H9 (cell line): ENCODE measurements at regions not wholly inside any gene's neighbourhood (a gene's known extent, or its start where the extent isn't known, plus 50 kb on each side); places are given as distances from the start of the nearest gene placed in this dataset.

Experiments
- DNase-seq: peaks from one replicate; pipeline ENCODE4 v3.0.0-alpha.2; 2017
- H2AFZ ChIP-seq: one replicate; pipeline ENCODE4 v1.6.1; 2013; ENCODE audit warnings: mild to moderate bottlenecking, low read length, control low read depth, moderate library complexity
- H2AK5ac ChIP-seq: 2 replicates; pipeline ENCODE4 v1.6.1; 2013; ENCODE audit warnings: low read length, control low read depth, mixed read lengths; ENCODE audit not compliant: insufficient read length
- H2BK120ac ChIP-seq: one replicate; pipeline ENCODE4 v1.6.1; 2013; ENCODE audit warnings: low read depth, mild to moderate bottlenecking, low read length, control low read depth, inconsistent platforms; ENCODE audit not compliant: poor library complexity, severe bottlenecking
- H2BK12ac ChIP-seq: 2 replicates; pipeline ENCODE4 v1.6.1; 2013; ENCODE audit warnings: low read length, control low read depth, mixed read lengths, low read depth; ENCODE audit not compliant: insufficient read length
- H2BK15ac ChIP-seq: 2 replicates; pipeline ENCODE4 v1.6.1; 2013; ENCODE audit warnings: low read depth, low read length, control low read depth
- H2BK20ac ChIP-seq: one replicate; pipeline ENCODE4 v1.6.1; 2013; ENCODE audit warnings: low read depth, mild to moderate bottlenecking, low read length, control low read depth, inconsistent platforms; ENCODE audit not compliant: poor library complexity, severe bottlenecking
- H2BK5ac ChIP-seq: 2 replicates; pipeline ENCODE4 v1.6.1; 2013; ENCODE audit warnings: low read length, control low read depth, mixed read lengths; ENCODE audit not compliant: insufficient read length
- H3K14ac ChIP-seq: 2 replicates; pipeline ENCODE4 v1.6.1; 2013; ENCODE audit warnings: low read length, control low read depth; ENCODE audit not compliant: insufficient read depth
- H3K18ac ChIP-seq: 2 replicates; pipeline ENCODE4 v1.6.1; 2013; ENCODE audit warnings: low read depth, mild to moderate bottlenecking, mixed read lengths, low read length, control low read depth; ENCODE audit not compliant: insufficient read length
- H3K23ac ChIP-seq: 2 replicates; pipeline ENCODE4 v1.6.1; 2013; ENCODE audit warnings: low read length, control low read depth, mixed read lengths, low read depth; ENCODE audit not compliant: insufficient read length
- H3K23me2 ChIP-seq: 2 replicates; pipeline ENCODE4 v1.6.1; 2013; ENCODE audit warnings: low read depth, mild to moderate bottlenecking, mixed read lengths, low read length, control low read depth; ENCODE audit not compliant: insufficient read length, poor library complexity, severe bottlenecking
- H3K27ac ChIP-seq: 2 replicates; pipeline ENCODE4 v1.5.1; 2013; ENCODE audit warnings: low read length, control low read depth, mixed read lengths, low read depth; ENCODE audit not compliant: insufficient read length
- H3K27me3 ChIP-seq: 2 replicates; pipeline ENCODE4 v1.6.1; 2013; ENCODE audit warnings: low read length, control low read depth, inconsistent platforms; ENCODE audit not compliant: insufficient read depth
- H3K4ac ChIP-seq: 2 replicates; pipeline ENCODE4 v1.6.1; 2013; ENCODE audit warnings: low read depth, mild to moderate bottlenecking, control low read depth, inconsistent platforms, low read length, moderate library complexity
- H3K4me1 ChIP-seq: 2 replicates; pipeline ENCODE4 v1.6.1; 2013; ENCODE audit warnings: low read length, control low read depth, inconsistent platforms; ENCODE audit not compliant: insufficient read depth
- H3K4me2 ChIP-seq: 2 replicates; pipeline ENCODE4 v1.6.1; 2013; ENCODE audit warnings: low read length, control low read depth, mixed read lengths; ENCODE audit not compliant: insufficient read length, insufficient read depth
- H3K56ac ChIP-seq: 2 replicates; pipeline ENCODE4 v1.6.1; 2013; ENCODE audit warnings: low read depth, mild to moderate bottlenecking, mixed read lengths, low read length, control low read depth; ENCODE audit not compliant: insufficient read length
- H3K79me1 ChIP-seq: 2 replicates; pipeline ENCODE4 v1.6.1; 2013; ENCODE audit warnings: low read depth, mild to moderate bottlenecking, moderate library complexity, low read length, control low read depth, inconsistent platforms; ENCODE audit not compliant: insufficient read depth, poor library complexity, severe bottlenecking
- H3K79me2 ChIP-seq: 2 replicates; pipeline ENCODE4 v1.6.1; 2013; ENCODE audit warnings: low read length, control low read depth, inconsistent platforms; ENCODE audit not compliant: insufficient read depth
- H3K9ac ChIP-seq: 2 replicates; pipeline ENCODE4 v1.6.1; 2013; ENCODE audit warnings: low read length, control low read depth, mixed read lengths; ENCODE audit not compliant: insufficient read length; ENCODE audit errors: extremely low read depth
- H3K9me3 ChIP-seq: one replicate; pipeline ENCODE4 v1.6.1; 2013; ENCODE audit warnings: low read depth, low read length, inconsistent platforms; ENCODE audit not compliant: control insufficient read depth
- H3T11ph ChIP-seq: one replicate; pipeline ENCODE4 v1.6.1; 2013; ENCODE audit warnings: mild to moderate bottlenecking, low read length, control low read depth, inconsistent platforms
- H4K20me1 ChIP-seq: one replicate; pipeline ENCODE4 v1.6.1; 2013; ENCODE audit not compliant: control insufficient read depth, insufficient read length, insufficient read depth
- H4K5ac ChIP-seq: 2 replicates; pipeline ENCODE4 v1.6.1; 2013; ENCODE audit warnings: low read depth, mild to moderate bottlenecking, mixed read lengths, low read length, control low read depth; ENCODE audit not compliant: insufficient read length
- H4K8ac ChIP-seq: replicated peaks from 2 replicates; pipeline ENCODE4 v1.6.1; 2013; ENCODE audit warnings: low read length, control low read depth, mixed read lengths, low read depth; ENCODE audit not compliant: insufficient read length
- H4K91ac ChIP-seq: 2 replicates; pipeline ENCODE4 v1.6.1; 2013; ENCODE audit warnings: low read depth, mild to moderate bottlenecking, moderate library complexity, mixed read lengths, low read length, control low read depth; ENCODE audit not compliant: insufficient read length
- H3K27ac Mint-ChIP-seq, 3 experiments: 2 replicates in 2 of 3; 3 replicates in 1 of 3; pipeline ENCODE4 v1.8.0; 2020 to 2021; ENCODE audit warnings: mixed read lengths in 3 of 3, mild to moderate bottlenecking in 1 of 3, moderate library complexity in 1 of 3
- H3K27me3 Mint-ChIP-seq: 2 replicates; pipeline ENCODE4 v1.8.0; 2021; ENCODE audit warnings: low read depth, mild to moderate bottlenecking, moderate library complexity, mixed read lengths
- H3K36me3 Mint-ChIP-seq, 3 experiments: 2 replicates in 2 of 3; 3 replicates in 1 of 3; pipeline ENCODE4 v1.8.0; 2020 to 2021; ENCODE audit warnings: low read depth in 3 of 3, mixed read lengths in 3 of 3; ENCODE audit not compliant: insufficient read depth in 1 of 3
- H3K4me1 Mint-ChIP-seq, 2 experiments: 2 replicates each; pipeline ENCODE4 v1.8.0; 2020; ENCODE audit warnings: mixed read lengths in 2 of 2
- H3K4me3 Mint-ChIP-seq, 2 experiments: 2 replicates in 1 of 2; 3 replicates in 1 of 2; pipeline ENCODE4 v1.8.0; 2020 to 2021; ENCODE audit warnings: mild to moderate bottlenecking in 2 of 2, mixed read lengths in 2 of 2, moderate library complexity in 1 of 2
- H3K9me3 Mint-ChIP-seq, 2 experiments: 2 replicates in 1 of 2; 3 replicates in 1 of 2; pipeline ENCODE4 v1.8.0; 2020; ENCODE audit warnings: mild to moderate bottlenecking in 2 of 2, mixed read lengths in 2 of 2, moderate library complexity in 1 of 2
- CTCF ChIP-seq: fragments of 200-600 bp; sonication (generic); conservative IDR thresholded peaks from 3 replicates; pipeline ENCODE4 v1.8.0; 2021; ENCODE audit warnings: antibody characterized with exemption, mild to moderate bottlenecking
- WGBS: extraction: QIAGEN DNeasy Blood & Tissue Kit; methylation state at CpG from one replicate; pipeline ENCODE4 v1.1.7; 2013; ENCODE audit warnings: missing lambda C conversion rate, low lambda C conversion rate, mixed read lengths; ENCODE audit not compliant: insufficient read length; ENCODE audit errors: extremely low coverage; 5-methylcytosine and 5-hydroxymethylcytosine counted together

- WGBS = no CpG with 5 or more reads among the region's 8 CpGs
- peak; percentile 12 for DNase-seq
These were observed 107.0 kb downstream of the CRLF3 start for GRCh38 chr17:30717291-30718098.

More at GRCh38 chr17:30717291-30718098, 107.0 kb downstream of the CRLF3 start:
- Histone ChIP-seq H2BK20ac (no peak overlapping the region), H2BK12ac (no peak overlapping the region), H3K18ac (no peak overlapping the region), H3K79me2 (peaks cover 66% of the 10 kb centered on the region; the same call in 1 of the 2 replicates), H3K4ac (no peak overlapping the region), H3K14ac (no peak overlapping the region), H2AFZ (no peak overlapping the region), H2BK15ac (no peak overlapping the region), H3K23me2 (no peaks in the 10 kb centered on the region), H3K4me2 (no peak overlapping the region), H4K91ac (no peak overlapping the region), H3K27me3 (no peaks in the 10 kb centered on the region), H3K27ac (no peak overlapping the region), H2AK5ac (no peak overlapping the region), H3K79me1 (peaks cover 19% of the 10 kb centered on the region), H3K23ac (no peak overlapping the region), H4K5ac (no peak overlapping the region), H3K56ac (no peak overlapping the region), H3T11ph (no peak overlapping the region), H3K4me1 (no peaks in the 10 kb centered on the region; the same call in 1 of the 2 replicates), H3K9me3 (no peaks in the 10 kb centered on the region), H4K20me1 (no peaks in the 10 kb centered on the region), H3K9ac (no peak overlapping the region), H4K8ac (no peak overlapping the region), H2BK5ac (no peak overlapping the region), H2BK120ac (no peak overlapping the region)
- Mint-ChIP-seq H3K4me3 (peak overlapping the region in 1 of 2 experiments; percentile 11; a peak in 1 of 5 replicates), H3K27me3 (no peaks in the 10 kb centered on the region), H3K36me3 (peaks cover 12 to 45% (median 43%) of the 10 kb centered on the region in 3 experiments), H3K9me3 (no peaks in the 10 kb centered on the region), H3K4me1 (peaks cover 32 to 33% of the 10 kb centered on the region in 2 experiments), H3K27ac (no peak overlapping the region)
- TF ChIP-seq CTCF = no peak
